Activated naive CD4-positive, alpha-beta T cell treated with anti-CD3 and anti-CD28 coated beads, Interleukin-2, amount 50 U/mL, for 72 hours (primary cell): ENCODE measurements at regions not wholly inside any gene's neighbourhood (a gene's known extent, or its start where the extent isn't known, plus 50 kb on each side); places are given as distances from the start of the nearest gene placed in this dataset.
"Not testable (repeated sequence)": the region's sequence is repeated elsewhere in the genome, so short reads cannot be mapped to it uniquely, and the experiment has no call there.

ENCODE experiments used
- ATAC-seq, 2 donors: fragments of 150-1000 bp; cut with Tn5 transposase; 2 replicates each; pipeline ENCODE4 v1.10.0; 2021; ENCODE audit warnings: mild to moderate bottlenecking in 2 of 2, moderate library complexity in 2 of 2
- DNase-seq, 2 donors: peaks; one replicate each; pipeline ENCODE4 v3.0.0; 2021 to 2022; ENCODE audit warnings: low spot score in 2 of 2
- H3K27ac Mint-ChIP-seq, 2 donors: one replicate each; pipeline ENCODE4 v1.8.0; 2022; ENCODE audit warnings: mild to moderate bottlenecking in 2 of 2, mixed read lengths in 2 of 2
- H3K36me3 Mint-ChIP-seq, 2 donors: one replicate each; pipeline ENCODE4 v1.8.0; 2022; ENCODE audit warnings: mixed read lengths in 2 of 2
- H3K9me3 Mint-ChIP-seq, 2 donors: one replicate each; pipeline ENCODE4 v1.8.0; 2022; ENCODE audit warnings: mixed read lengths in 2 of 2

DNA sequence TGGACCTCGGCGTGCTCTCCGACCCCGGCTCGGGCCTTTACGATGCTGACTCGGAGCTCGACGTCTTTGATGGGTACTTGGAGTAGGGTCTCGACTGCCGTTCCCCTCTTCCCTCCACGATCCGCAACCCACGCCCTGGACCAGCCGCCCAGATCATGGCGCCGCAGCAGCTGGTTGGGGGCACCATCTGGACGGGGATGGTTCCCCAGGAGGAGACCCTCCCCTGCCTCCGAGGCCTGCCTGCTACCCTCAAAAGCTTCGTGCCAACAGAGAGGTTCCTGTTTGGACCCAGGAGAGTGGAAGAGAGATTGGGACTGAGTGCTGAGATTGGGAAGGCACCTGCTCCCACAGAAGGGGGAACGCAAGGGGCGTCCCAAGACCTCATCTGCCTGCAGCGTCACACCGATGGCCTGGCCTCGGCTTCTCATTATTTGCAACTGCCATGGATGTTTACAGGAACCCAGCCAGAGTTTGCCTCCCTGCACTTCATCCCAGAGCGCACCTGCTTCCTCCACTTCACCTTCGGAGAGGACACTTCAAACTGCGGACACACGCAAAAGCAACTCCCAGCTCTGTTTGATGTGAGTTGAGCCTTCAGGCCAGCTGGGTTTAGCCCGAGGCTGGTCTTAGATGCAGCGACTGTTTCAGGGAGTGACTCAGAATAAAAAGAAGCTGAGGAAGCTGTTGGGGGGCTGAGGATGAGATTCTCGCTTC, 58.9 kb downstream of the GOLGA6L7 start:
- peak in 1 of 2 donors; percentile 62 for ATAC-seq
- H3K9me3 Mint-ChIP-seq, H3K36me3 Mint-ChIP-seq, DNase-seq: not testable (repeated sequence)
- H3K27ac Mint-ChIP-seq: peak overlapping the region in 1 of 2 donors; percentile 44

DNA sequence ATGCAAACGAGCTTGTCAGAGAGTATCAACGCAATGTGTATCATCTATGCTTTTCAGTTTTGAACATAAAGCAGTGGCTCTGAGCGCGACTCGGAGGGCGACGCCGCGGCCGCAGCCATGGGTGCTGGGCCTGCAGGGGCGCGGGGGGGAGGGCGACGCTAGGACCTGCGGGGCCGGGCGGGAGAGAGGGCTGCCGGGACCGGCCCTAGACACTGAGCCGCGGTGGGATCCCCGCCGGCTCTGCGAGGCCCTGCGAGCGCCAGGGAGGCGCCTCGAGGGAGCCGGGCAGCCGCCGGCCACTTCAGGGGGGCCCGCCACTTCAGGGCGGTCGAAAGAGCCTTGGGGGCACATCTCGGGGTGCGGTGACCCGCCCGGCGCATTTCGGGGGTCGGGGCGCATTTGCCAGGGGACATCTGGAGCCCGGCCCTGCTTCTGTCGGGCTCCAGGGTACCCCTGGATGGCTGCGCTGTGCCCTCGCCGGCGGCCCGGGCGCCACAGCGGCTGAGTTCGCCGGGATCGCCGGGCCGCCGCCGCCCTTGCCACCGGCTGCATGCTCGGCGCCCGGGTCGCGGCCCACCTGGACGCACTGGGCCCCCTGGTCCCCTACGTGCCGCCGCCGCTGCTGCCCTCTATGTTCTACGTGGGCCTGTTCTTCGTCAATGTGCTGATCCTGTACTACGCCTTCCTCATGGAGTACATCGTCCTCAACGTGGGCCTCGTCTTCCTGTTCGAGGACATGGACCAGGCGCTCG, 59.6 kb downstream of the GOLGA6L7 start:
- not testable (repeated sequence) for DNase-seq, H3K27ac Mint-ChIP-seq, H3K9me3 Mint-ChIP-seq, H3K36me3 Mint-ChIP-seq
- peak in 1 of 2 donors; percentile 52 for ATAC-seq

GRCh38 chr15:28788176-28788575, 60.3 kb downstream of the GOLGA6L7 start:
- not testable (repeated sequence) for H3K36me3 Mint-ChIP-seq, DNase-seq, H3K27ac Mint-ChIP-seq, H3K9me3 Mint-ChIP-seq, ATAC-seq

DNA sequence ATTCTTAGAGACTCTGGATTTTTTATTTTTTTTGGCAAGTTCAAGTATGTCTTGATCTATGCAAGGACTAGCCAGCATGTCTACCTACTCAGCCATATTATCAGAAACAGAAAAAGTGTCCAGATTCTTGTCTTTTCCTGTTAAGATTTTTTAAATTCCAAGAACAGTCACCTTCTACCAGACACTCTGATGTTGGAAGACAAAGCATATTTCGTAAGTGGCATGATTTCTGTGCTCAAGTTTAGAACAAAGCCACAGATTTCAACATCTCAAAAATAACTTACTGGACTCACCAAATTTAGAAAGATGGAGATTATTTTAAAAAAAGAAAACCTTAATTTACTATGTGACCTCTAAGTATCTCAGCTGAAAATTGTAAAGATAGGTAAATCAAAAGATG, 61.9 kb downstream of the GOLGA6L7 start:
- Mint-ChIP-seq H3K36me3 (no peaks in the 10 kb centered on the region), H3K27ac (no peak overlapping the region)
- ATAC-seq: no peak

DNA sequence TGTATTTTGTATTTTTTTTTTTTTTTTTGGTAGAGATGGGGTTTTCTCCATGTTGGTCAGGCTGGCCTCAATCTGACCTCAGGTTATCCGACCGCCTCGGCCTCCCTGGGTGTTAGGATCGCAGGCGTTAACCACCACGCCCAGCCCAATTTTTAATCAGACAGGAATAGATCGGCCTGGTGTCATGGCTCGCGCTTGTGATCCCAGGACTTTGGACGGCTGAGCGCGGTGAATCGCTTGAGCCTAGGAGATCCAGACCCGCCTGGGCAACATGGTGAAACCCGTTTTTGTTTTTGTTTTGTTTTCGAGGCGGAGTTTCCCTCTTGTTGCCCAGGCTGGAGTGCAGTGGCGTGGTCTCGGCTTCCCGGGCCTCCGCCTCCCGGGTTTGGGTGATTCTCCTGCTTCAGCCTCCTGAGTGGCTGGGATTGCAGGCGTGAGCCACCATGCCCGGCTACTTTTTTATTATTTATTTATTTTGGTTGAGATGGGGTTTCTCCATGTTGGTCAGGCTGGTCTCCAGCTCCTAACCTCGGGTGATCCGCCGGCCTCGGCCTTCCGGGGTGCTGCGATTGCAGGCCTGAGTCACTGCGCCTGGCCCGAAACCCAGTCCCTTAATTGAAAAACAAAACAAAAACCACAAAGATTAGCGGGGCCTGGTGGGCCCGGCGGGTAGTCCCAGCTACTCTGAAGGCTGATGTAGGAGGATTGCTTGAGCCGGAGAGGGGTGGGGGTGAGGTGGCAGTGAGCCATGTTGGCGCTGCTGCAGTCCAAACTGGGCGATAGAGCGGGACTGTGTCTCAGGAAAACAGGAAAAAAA, 63.9 kb downstream of the GOLGA6L7 start:
- not testable (repeated sequence) for H3K27ac Mint-ChIP-seq, H3K9me3 Mint-ChIP-seq, DNase-seq, ATAC-seq, H3K36me3 Mint-ChIP-seq

More for the DNA sequence above, 61.9 kb downstream of the GOLGA6L7 start:
- no peak for DNase-seq
- no peaks in the 10 kb centered on the region for H3K9me3 Mint-ChIP-seq

DNA sequence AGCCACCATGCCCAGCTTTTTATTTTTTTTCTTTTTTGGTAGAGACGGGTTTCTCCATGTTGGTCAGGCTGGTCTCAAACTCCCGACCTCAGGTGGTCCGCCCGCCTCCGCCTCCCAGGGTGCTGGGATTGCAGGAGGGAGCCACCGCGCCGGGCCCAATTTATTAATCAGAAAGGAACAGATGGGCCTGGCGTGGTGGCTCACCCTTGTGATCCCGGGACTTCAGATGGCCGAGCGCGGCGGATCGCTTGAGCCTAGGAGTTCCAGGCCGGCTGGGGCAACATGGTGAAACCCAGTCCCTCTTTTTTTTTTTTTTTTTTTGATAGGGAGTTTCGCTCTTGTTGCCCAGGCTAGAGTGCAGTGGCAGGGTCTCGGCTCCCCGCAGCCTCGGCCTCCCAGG, 64.6 kb downstream of the GOLGA6L7 start:
- ATAC-seq (no peak), DNase-seq (no peak)
- no peaks in the 10 kb centered on the region for H3K9me3 Mint-ChIP-seq
- no peaks in the 10 kb centered on the region for H3K36me3 Mint-ChIP-seq
- no peak overlapping the region for H3K27ac Mint-ChIP-seq

DNA sequence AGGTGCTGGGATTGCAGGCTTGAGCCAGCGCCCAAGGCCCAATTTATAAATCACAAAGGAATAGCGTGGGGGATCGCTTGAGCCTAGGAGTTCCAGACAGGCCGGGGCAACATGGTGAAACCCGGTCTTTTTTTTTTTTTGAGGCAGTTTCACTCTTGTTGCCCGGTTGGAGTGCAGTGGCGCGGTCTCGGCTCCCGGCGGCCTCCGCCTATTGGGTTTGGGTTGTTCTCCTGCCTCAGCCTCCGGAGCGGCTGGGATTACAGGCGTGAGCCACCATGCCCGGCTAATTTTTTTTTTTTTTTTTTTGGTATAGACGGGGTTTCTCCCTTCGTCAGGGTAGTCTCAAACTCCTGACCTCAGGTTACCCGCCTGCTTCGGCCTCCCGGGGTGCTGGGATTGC, 65.0 kb downstream of the GOLGA6L7 start:
- ATAC-seq (no peak), DNase-seq (no peak)
- Mint-ChIP-seq H3K36me3 (no peaks in the 10 kb centered on the region), H3K9me3 (no peaks in the 10 kb centered on the region), H3K27ac (no peak overlapping the region)

DNA sequence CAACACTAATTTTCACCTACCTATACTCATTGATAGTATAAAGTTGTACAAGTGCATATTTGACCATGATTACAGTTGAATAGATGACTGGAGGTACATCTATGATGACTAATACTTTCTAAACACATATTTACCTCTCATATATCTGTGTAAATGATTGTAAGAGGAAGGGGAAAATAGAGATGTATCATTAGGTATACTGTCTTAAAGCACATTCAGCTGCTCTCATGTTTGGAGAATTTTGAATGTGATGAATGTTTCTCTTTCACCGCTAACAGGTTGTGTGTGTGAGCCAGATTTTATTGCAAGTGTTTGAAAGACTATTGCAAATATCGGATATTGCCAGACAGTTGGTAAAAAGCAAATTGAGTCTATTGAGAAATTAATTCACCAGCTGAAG, 66.2 kb upstream of the GOLGA8M start:
- not testable (repeated sequence) for DNase-seq, H3K36me3 Mint-ChIP-seq, H3K27ac Mint-ChIP-seq, ATAC-seq, H3K9me3 Mint-ChIP-seq

- not testable (repeated sequence) for H3K9me3 Mint-ChIP-seq, DNase-seq, H3K27ac Mint-ChIP-seq, ATAC-seq, H3K36me3 Mint-ChIP-seq
These were observed 60.6 kb upstream of the GOLGA8M start for GRCh38 chr15:28772857-28773256.
